ENCODE measurements at regions not wholly inside any gene's neighbourhood (a gene's known extent, or its start where the extent isn't known, plus 50 kb on each side); places are given as distances from the start of the nearest gene placed in this dataset.

- no TSS peak for BruUV-seq (replicated peaks)
- TF ChIP-seq MXI1 (IDR thresholded peaks at IDR 0.05; ENCODE audit: borderline replicate concordance, low read depth, low read length), result no peak
- no peak for TF ChIP-seq CEBPB (IDR thresholded peaks at IDR 0.05; ENCODE audit: low read depth, low read length)
- no peak for TF ChIP-seq RCOR1 (IDR thresholded peaks at IDR 0.05; ENCODE audit: insufficient replicate concordance, low read length)
- no peak for TF ChIP-seq ELK1 (IDR thresholded peaks at IDR 0.05; ENCODE audit: borderline replicate concordance, low read depth, low read length)
- TF ChIP-seq CHD1 (IDR thresholded peaks at IDR 0.05; ENCODE audit: low read depth, low read length), result no peak
- no peak for TF ChIP-seq MAFK (IDR thresholded peaks at IDR 0.05; ENCODE audit: low read depth, low read length)
- TF ChIP-seq RFX5 (IDR thresholded peaks at IDR 0.05; ENCODE audit: low read depth, low read length), result no peak
- no peak for TF ChIP-seq CTCF (conservative IDR thresholded peaks at IDR 0.05; ENCODE audit: low read depth, low read length)
- no peak for TF ChIP-seq SMC3 (IDR thresholded peaks at IDR 0.05; ENCODE audit: low read depth, low read length)
- no peak for TF ChIP-seq BHLHE40 (IDR thresholded peaks at IDR 0.05; ENCODE audit: low read depth, low read length)
- no peak for TF ChIP-seq MAZ (IDR thresholded peaks at IDR 0.05; ENCODE audit: borderline replicate concordance, low read depth, low read length)
- TF ChIP-seq NFE2L2 (IDR thresholded peaks at IDR 0.05; ENCODE audit: low read depth, low read length), result no peak
- Histone ChIP-seq H2BK120ac (ENCODE audit: low read depth, low read length) (no peak overlapping the region), H4K91ac (ENCODE audit: insufficient read depth, low read depth, low read length) (no peak overlapping the region), H3K9ac (ENCODE audit: low read depth, low read length) (no peak overlapping the region), H3K36me3 (ENCODE audit: control insufficient read depth, insufficient read depth, low read length) (no peaks in the 10 kb centered on the region), H3K4ac (ENCODE audit: low read depth, low read length) (no peak overlapping the region), H4K8ac (ENCODE audit: low read depth in 2 of 2, low read length in 2 of 2) (no peak overlapping the region), H3K18ac (ENCODE audit: low read depth, low read length) (no peak overlapping the region), H2AFZ (replicated peaks; ENCODE audit: low read length, poor library complexity) (no peak overlapping the region), H3K9me1 (ENCODE audit: insufficient read depth, low read length) (no peaks in the 10 kb centered on the region), H3K4me1 (ENCODE audit: control insufficient read depth, insufficient read depth, low read length) (no peaks in the 10 kb centered on the region), H2BK15ac (ENCODE audit: low read depth, low read length) (no peak overlapping the region), H3K23ac (ENCODE audit: low read depth, low read length) (no peak overlapping the region), H4K20me1 (ENCODE audit: insufficient read depth, low read length) (no peaks in the 10 kb centered on the region), H3K27ac (ENCODE audit: insufficient read depth, low read length) (no peak overlapping the region), H3K4me2 (ENCODE audit: low read depth, low read length) (no peak overlapping the region), H2AK5ac (ENCODE audit: low read depth, low read length) (no peak overlapping the region), H2AK9ac (replicated peaks; ENCODE audit: low read depth, low read length, poor library complexity) (no peak overlapping the region), H3K14ac (replicated peaks; ENCODE audit: low read depth, low read length) (no peak overlapping the region), H3K9me3 (ENCODE audit: control insufficient read depth, insufficient read depth, low read length) (peaks cover 9% of the 10 kb centered on the region), H3K56ac (ENCODE audit: extremely low read depth, insufficient read depth, low read length) (no peak overlapping the region), H3K79me1 (ENCODE audit: low read depth in 1 of 2, low read length in 2 of 2) (no peaks in the 10 kb centered on the region), H2BK20ac (ENCODE audit: low read depth, low read length) (no peak overlapping the region), H3K27me3 (ENCODE audit: control insufficient read depth, insufficient read depth, low read length) (no peaks in the 10 kb centered on the region), H3K4me3 (ENCODE audit: insufficient read depth, low read depth, low read length) (no peak overlapping the region), H4K5ac (ENCODE audit: low read depth, low read length) (no peak overlapping the region), H2BK5ac (ENCODE audit: low read depth, low read length, poor library complexity, severe bottlenecking) (no peak overlapping the region)
- no peak for ATAC-seq (ENCODE audit: low read depth)
- no peak for DNase-seq
- WGBS, 2 experiments (ENCODE audit: extremely low coverage in 2 of 2, insufficient read length in 1 of 2), result no CpG with 5 or more reads among the region's 2 CpGs
- ChIA-PET CTCF (interaction anchor here (0.6 kb wide), 1 partner anchor 9 kb away, joined by 4 read pairs; no protein-coding TSS in a partner anchor), POLR2A (ENCODE audit: unreplicated experiment) (no interaction called here)
- in situ Hi-C loops (cut with MboI; ENCODE audit: low sequenced_read_pairs) (no loop called here), intact Hi-C loops (cut with micrococcal nuclease) (no loop called here), dilution Hi-C loops (cut with HindIII; ENCODE audit: low sequenced_read_pairs, unreplicated experiment) (no loop called here)
These were observed 295.6 kb downstream of the ZBBX start for GRCh38 chr3:167084545-167084944.

All from IMR-90 (cell line).